MM.1S (cell line): ENCODE measurements at regions not wholly inside any gene's neighbourhood (a gene's known extent, or its start where the extent isn't known, plus 50 kb on each side); places are given as distances from the start of the nearest gene placed in this dataset.
A peak's percentile ranks its signal among the peaks of the same experiment; 100 is the strongest.

Experiments
- DNase-seq: peaks from one replicate; pipeline ENCODE4 v3.0.0-alpha.2; 2015
- H2AFZ ChIP-seq: fragments of 300-600 bp; sonication (generic); 2 replicates; pipeline ENCODE4 v1.6.0; 2016; ENCODE audit warnings: antibody characterized with exemption, low read length
- H3F3A ChIP-seq: fragments of 300-600 bp; sonication (generic); 2 replicates; pipeline ENCODE4 v1.6.1; 2016; ENCODE audit warnings: mild to moderate bottlenecking, antibody characterized with exemption, low read length, moderate library complexity, mixed read lengths; ENCODE audit not compliant: insufficient read depth
- H3K27ac ChIP-seq: fragments of 300-600 bp; sonication (generic); 2 replicates; pipeline ENCODE4 v1.5.1; 2016; ENCODE audit warnings: mild to moderate bottlenecking, low read length
- H3K27me3 ChIP-seq: fragments of 300-600 bp; sonication (generic); replicated peaks from 2 replicates; pipeline ENCODE4 v1.6.0; 2016; ENCODE audit warnings: low read length; ENCODE audit not compliant: insufficient read depth
- H3K36me3 ChIP-seq: fragments of 300-600 bp; sonication (generic); replicated peaks from 2 replicates; pipeline ENCODE4 v1.6.1; 2016; ENCODE audit warnings: mild to moderate bottlenecking, low read length, mixed read lengths; ENCODE audit not compliant: insufficient read depth
- H3K4me1 ChIP-seq: fragments of 300-600 bp; sonication (generic); 2 replicates; pipeline ENCODE4 v1.6.1; 2016; ENCODE audit warnings: low read length, mixed read lengths
- H3K4me2 ChIP-seq: fragments of 300-600 bp; sonication (generic); 2 replicates; pipeline ENCODE4 v1.6.0; 2016; ENCODE audit warnings: low read depth, low read length
- H3K4me3 ChIP-seq: fragments of 300-600 bp; sonication (generic); 2 replicates; pipeline ENCODE4 v1.5.1; 2016; ENCODE audit warnings: low read length, mixed read lengths
- H3K79me2 ChIP-seq: fragments of 300-600 bp; sonication (generic); 2 replicates; pipeline ENCODE4 v1.6.1; 2016; ENCODE audit warnings: mixed run types, low read length, mixed read lengths
- H3K9ac ChIP-seq: fragments of 300-600 bp; sonication (generic); 2 replicates; pipeline ENCODE4 v1.6.1; 2016; ENCODE audit warnings: low read length, mixed read lengths
- H3K9me2 ChIP-seq: fragments of 300-600 bp; sonication (generic); replicated peaks from 2 replicates; pipeline ENCODE4 v1.6.1; 2016; ENCODE audit warnings: mild to moderate bottlenecking, low read length, mixed read lengths; ENCODE audit not compliant: insufficient read depth
- H3K9me3 ChIP-seq: fragments of 300-600 bp; sonication (generic); replicated peaks from 2 replicates; pipeline ENCODE4 v1.6.1; 2016; ENCODE audit warnings: mild to moderate bottlenecking, low read length, mixed read lengths; ENCODE audit not compliant: insufficient read depth
- H4K20me1 ChIP-seq: fragments of 300-600 bp; sonication (generic); 2 replicates; pipeline ENCODE4 v1.6.1; 2016; ENCODE audit warnings: mild to moderate bottlenecking, low read length, moderate library complexity, mixed read lengths; ENCODE audit not compliant: insufficient read depth
- CTCF ChIP-seq: fragments of 300-600 bp; sonication (generic); IDR thresholded peaks from 2 replicates; pipeline ENCODE4 v1.5.1; 2016; ENCODE audit warnings: antibody characterized with exemption, low read length, mixed read lengths
- EZH2 ChIP-seq: fragments of 300-600 bp; sonication (generic); optimal IDR thresholded peaks from 2 replicates; pipeline ENCODE3; 2017; ENCODE audit warnings: low read depth, mild to moderate bottlenecking, antibody characterized with exemption, low read length, mixed read lengths
- EZH2phosphoT487 ChIP-seq: fragments of 300-600 bp; sonication (generic); IDR thresholded peaks from 2 replicates; pipeline ENCODE4 v1.6.1; 2018; ENCODE audit warnings: antibody characterized with exemption, low read length

- H3K9me2 ChIP-seq, result no peaks in the 10 kb centered on the region
- H3K27ac ChIP-seq, result peak overlapping the region; percentile 79; the same call in 1 of the 2 replicates
- DNase-seq, result peak; percentile 44
- H3F3A ChIP-seq, result peaks cover 11% of the 10 kb centered on the region; the same call in 1 of the 2 replicates
- TF ChIP-seq EZH2phosphoT487 (no peak), CTCF (no peak), EZH2 (no peak)
- peak overlapping the region; percentile 72; the same call in 1 of the 2 replicates for H3K4me2 ChIP-seq
- no peaks in the 10 kb centered on the region for H3K36me3 ChIP-seq
- H3K27me3 ChIP-seq, result no peaks in the 10 kb centered on the region
- no peaks in the 10 kb centered on the region for H3K79me2 ChIP-seq
- peak overlapping the region; percentile 30; the same call in 1 of the 2 replicates for H3K9ac ChIP-seq
- H3K4me1 ChIP-seq, result peaks cover 10% of the 10 kb centered on the region
- H3K4me3 ChIP-seq, result no peak overlapping the region
- no peak overlapping the region for H2AFZ ChIP-seq
- no peaks in the 10 kb centered on the region for H3K9me3 ChIP-seq
- H4K20me1 ChIP-seq, result no peaks in the 10 kb centered on the region
These were observed 335.3 kb upstream of the KLF6 start for GRCh38 chr10:4120096-4120853.

- Histone ChIP-seq H3K4me2 (no peak overlapping the region), H3K4me3 (no peak overlapping the region), H4K20me1 (no peaks in the 10 kb centered on the region), H2AFZ (no peak overlapping the region), H3K4me1 (peaks cover 10% of the 10 kb centered on the region), H3K36me3 (no peaks in the 10 kb centered on the region), H3K9ac (no peak overlapping the region), H3K27me3 (no peaks in the 10 kb centered on the region), H3K9me2 (no peaks in the 10 kb centered on the region), H3K27ac (no peak overlapping the region), H3K9me3 (no peaks in the 10 kb centered on the region), H3F3A (peaks cover 11% of the 10 kb centered on the region; the same call in 1 of the 2 replicates), H3K79me2 (no peaks in the 10 kb centered on the region)
- TF ChIP-seq EZH2phosphoT487 (no peak), CTCF (no peak), EZH2 (no peak)
- DNase-seq, result no peak
These were observed 334.1 kb upstream of the KLF6 start for GRCh38 chr10:4119107-4119506.

GRCh38 chr10:4117604-4118003 is 332.6 kb upstream of the KLF6 start:
- peaks cover 10% of the 10 kb centered on the region for H3K4me1 ChIP-seq
- DNase-seq, result no peak

More at GRCh38 chr10:4117604-4118003, 332.6 kb upstream of the KLF6 start:
- H3K9ac ChIP-seq, result no peak overlapping the region
- H3K79me2 ChIP-seq, result no peaks in the 10 kb centered on the region
- no peak overlapping the region for H3K4me2 ChIP-seq
- no peak for TF ChIP-seq CTCF
- TF ChIP-seq EZH2phosphoT487, result no peak
- TF ChIP-seq EZH2, result no peak
- no peaks in the 10 kb centered on the region for H3K9me2 ChIP-seq
- no peaks in the 10 kb centered on the region for H3K9me3 ChIP-seq
- H3K4me3 ChIP-seq, result no peak overlapping the region
- H3F3A ChIP-seq, result peaks cover 11% of the 10 kb centered on the region; the same call in 1 of the 2 replicates
- no peaks in the 10 kb centered on the region for H3K27me3 ChIP-seq
- H3K36me3 ChIP-seq, result no peaks in the 10 kb centered on the region
- no peak overlapping the region for H3K27ac ChIP-seq
- no peak overlapping the region for H2AFZ ChIP-seq
- no peaks in the 10 kb centered on the region for H4K20me1 ChIP-seq
